B cell (primary cell): ENCODE measurements at regions not wholly inside any gene's neighbourhood (a gene's known extent, or its start where the extent isn't known, plus 50 kb on each side); places are given as distances from the start of the nearest gene placed in this dataset.

Source experiments
- CTCF ChIP-seq: fragments of 200-600 bp; IDR thresholded peaks from one replicate; pipeline ENCODE4 v1.8.0; 2022; ENCODE audit warnings: antibody characterized with exemption, mild to moderate bottlenecking
- EZH2 ChIP-seq: IDR thresholded peaks from 2 replicates; pipeline ENCODE4 v1.6.1; 2012; ENCODE audit warnings: borderline replicate concordance, low read depth, mild to moderate bottlenecking, moderate library complexity, low read length; ENCODE audit not compliant: insufficient read depth, poor library complexity, severe bottlenecking

GRCh38 chr5:135136546-135136945, 102.5 kb upstream of the PITX1 start:
- no peak for TF ChIP-seq CTCF
- no peak for TF ChIP-seq EZH2
